DND-41 (cell line): ENCODE measurements at regions not wholly inside any gene's neighbourhood (a gene's known extent, or its start where the extent isn't known, plus 50 kb on each side); places are given as distances from the start of the nearest gene placed in this dataset.

Experiments
- CTCF ChIP-seq: IDR thresholded peaks from 2 replicates; pipeline ENCODE4 v1.5.1; 2012; ENCODE audit warnings: borderline replicate concordance, low read length, moderate library complexity, mild to moderate bottlenecking; ENCODE audit not compliant: poor library complexity, severe bottlenecking; ENCODE audit errors: extremely low read depth
- EZH2 ChIP-seq: IDR thresholded peaks from 3 replicates; pipeline ENCODE4 v1.6.1; 2012; ENCODE audit warnings: borderline replicate concordance, low read depth, mild to moderate bottlenecking, moderate library complexity, low read length, inconsistent platforms; ENCODE audit not compliant: severe bottlenecking

- TF ChIP-seq EZH2 (no peak), CTCF (no peak)
Measured at GRCh38 chr19:28221736-28222135, 991.2 kb downstream of the UQCRFS1 start.
